ENCODE measurements at regions not wholly inside any gene's neighbourhood (a gene's known extent, or its start where the extent isn't known, plus 50 kb on each side); places are given as distances from the start of the nearest gene placed in this dataset.

DNA sequence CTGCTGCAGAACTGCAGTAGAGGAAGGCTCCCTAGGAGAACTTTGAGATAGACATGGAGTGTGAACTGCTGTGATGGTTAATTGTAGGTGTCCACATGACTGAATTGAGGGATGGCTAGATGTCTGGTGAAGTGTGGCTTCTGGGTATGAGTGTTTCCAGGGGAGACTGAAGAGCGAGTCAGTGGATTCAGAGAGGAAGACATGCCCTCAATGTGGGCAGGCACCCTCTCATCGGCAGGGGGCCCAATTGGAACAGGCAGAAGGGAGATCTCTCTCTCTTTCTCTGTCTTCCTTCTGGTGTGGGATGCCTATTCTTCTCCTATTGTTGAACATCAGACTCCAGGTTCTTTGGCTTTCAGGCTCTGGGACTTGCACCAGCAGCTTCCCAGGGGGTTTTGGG is 304.7 kb upstream of the GATB start:
- ATAC-seq: no peak
- TF ChIP-seq GLIS3 (CRISPR knock-in tag; IDR thresholded peaks at IDR 0.05): no peak
- TF ChIP-seq ARNTL (CRISPR knock-in tag; IDR thresholded peaks at IDR 0.05; ENCODE audit: borderline replicate concordance, low read depth): no peak
- TF ChIP-seq PPARA (CRISPR knock-in tag; IDR thresholded peaks at IDR 0.05; ENCODE audit: borderline replicate concordance): no peak
- TF ChIP-seq, protein P1, sequence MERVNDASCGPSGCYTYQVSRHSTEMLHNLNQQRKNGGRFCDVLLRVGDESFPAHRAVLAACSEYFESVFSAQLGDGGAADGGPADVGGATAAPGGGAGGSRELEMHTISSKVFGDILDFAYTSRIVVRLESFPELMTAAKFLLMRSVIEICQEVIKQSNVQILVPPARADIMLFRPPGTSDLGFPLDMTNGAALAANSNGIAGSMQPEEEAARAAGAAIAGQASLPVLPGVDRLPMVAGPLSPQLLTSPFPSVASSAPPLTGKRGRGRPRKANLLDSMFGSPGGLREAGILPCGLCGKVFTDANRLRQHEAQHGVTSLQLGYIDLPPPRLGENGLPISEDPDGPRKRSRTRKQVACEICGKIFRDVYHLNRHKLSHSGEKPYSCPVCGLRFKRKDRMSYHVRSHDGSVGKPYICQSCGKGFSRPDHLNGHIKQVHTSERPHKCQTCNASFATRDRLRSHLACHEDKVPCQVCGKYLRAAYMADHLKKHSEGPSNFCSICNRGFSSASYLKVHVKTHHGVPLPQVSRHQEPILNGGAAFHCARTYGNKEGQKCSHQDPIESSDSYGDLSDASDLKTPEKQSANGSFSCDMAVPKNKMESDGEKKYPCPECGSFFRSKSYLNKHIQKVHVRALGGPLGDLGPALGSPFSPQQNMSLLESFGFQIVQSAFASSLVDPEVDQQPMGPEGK (CRISPR knock-in tag; IDR thresholded peaks at IDR 0.05; ENCODE audit: borderline replicate concordance): no peak
- TF ChIP-seq, protein P2, sequence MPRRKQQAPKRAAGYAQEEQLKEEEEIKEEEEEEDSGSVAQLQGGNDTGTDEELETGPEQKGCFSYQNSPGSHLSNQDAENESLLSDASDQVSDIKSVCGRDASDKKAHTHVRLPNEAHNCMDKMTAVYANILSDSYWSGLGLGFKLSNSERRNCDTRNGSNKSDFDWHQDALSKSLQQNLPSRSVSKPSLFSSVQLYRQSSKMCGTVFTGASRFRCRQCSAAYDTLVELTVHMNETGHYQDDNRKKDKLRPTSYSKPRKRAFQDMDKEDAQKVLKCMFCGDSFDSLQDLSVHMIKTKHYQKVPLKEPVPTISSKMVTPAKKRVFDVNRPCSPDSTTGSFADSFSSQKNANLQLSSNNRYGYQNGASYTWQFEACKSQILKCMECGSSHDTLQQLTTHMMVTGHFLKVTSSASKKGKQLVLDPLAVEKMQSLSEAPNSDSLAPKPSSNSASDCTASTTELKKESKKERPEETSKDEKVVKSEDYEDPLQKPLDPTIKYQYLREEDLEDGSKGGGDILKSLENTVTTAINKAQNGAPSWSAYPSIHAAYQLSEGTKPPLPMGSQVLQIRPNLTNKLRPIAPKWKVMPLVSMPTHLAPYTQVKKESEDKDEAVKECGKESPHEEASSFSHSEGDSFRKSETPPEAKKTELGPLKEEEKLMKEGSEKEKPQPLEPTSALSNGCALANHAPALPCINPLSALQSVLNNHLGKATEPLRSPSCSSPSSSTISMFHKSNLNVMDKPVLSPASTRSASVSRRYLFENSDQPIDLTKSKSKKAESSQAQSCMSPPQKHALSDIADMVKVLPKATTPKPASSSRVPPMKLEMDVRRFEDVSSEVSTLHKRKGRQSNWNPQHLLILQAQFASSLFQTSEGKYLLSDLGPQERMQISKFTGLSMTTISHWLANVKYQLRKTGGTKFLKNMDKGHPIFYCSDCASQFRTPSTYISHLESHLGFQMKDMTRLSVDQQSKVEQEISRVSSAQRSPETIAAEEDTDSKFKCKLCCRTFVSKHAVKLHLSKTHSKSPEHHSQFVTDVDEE (CRISPR knock-in tag; IDR thresholded peaks at IDR 0.05): no peak
- TF ChIP-seq SNAI2 (CRISPR knock-in tag; IDR thresholded peaks at IDR 0.05): no peak
- no peak for TF ChIP-seq ISL1 (CRISPR knock-in tag; IDR thresholded peaks at IDR 0.05)
- TF ChIP-seq ZC3H10 (CRISPR knock-in tag; IDR thresholded peaks at IDR 0.05): no peak
- TF ChIP-seq RARB (CRISPR knock-in tag; IDR thresholded peaks at IDR 0.05): no peak
- no peak for TF ChIP-seq CSDC2 (CRISPR knock-in tag; IDR thresholded peaks at IDR 0.05)
- TF ChIP-seq TCF4 (CRISPR knock-in tag; IDR thresholded peaks at IDR 0.05; ENCODE audit: borderline replicate concordance): no peak
- TF ChIP-seq BACH2 (CRISPR knock-in tag; IDR thresholded peaks at IDR 0.05; ENCODE audit: borderline replicate concordance): no peak
- TF ChIP-seq ESRRG (CRISPR knock-in tag; IDR thresholded peaks at IDR 0.05): no peak
- TF ChIP-seq ZFP30 (CRISPR knock-in tag; IDR thresholded peaks at IDR 0.05): no peak
- TF ChIP-seq, protein P3, sequence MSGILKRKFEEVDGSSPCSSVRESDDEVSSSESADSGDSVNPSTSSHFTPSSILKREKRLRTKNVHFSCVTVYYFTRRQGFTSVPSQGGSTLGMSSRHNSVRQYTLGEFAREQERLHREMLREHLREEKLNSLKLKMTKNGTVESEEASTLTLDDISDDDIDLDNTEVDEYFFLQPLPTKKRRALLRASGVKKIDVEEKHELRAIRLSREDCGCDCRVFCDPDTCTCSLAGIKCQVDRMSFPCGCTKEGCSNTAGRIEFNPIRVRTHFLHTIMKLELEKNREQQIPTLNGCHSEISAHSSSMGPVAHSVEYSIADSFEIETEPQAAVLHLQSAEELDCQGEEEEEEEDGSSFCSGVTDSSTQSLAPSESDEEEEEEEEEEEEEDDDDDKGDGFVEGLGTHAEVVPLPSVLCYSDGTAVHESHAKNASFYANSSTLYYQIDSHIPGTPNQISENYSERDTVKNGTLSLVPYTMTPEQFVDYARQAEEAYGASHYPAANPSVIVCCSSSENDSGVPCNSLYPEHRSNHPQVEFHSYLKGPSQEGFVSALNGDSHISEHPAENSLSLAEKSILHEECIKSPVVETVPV (CRISPR knock-in tag; IDR thresholded peaks at IDR 0.05): no peak
- TF ChIP-seq ZNF8 (CRISPR knock-in tag; IDR thresholded peaks at IDR 0.05): no peak
- no peak for TF ChIP-seq ZNF565 (CRISPR knock-in tag; conservative IDR thresholded peaks at IDR 0.05; ENCODE audit: low read depth)
- no peak for TF ChIP-seq OSR1 (CRISPR knock-in tag; IDR thresholded peaks at IDR 0.05)
- TF ChIP-seq TOX (CRISPR knock-in tag; IDR thresholded peaks at IDR 0.05; ENCODE audit: borderline replicate concordance): no peak
- TF ChIP-seq ZNF70 (CRISPR knock-in tag; IDR thresholded peaks at IDR 0.05): no peak

DNA sequence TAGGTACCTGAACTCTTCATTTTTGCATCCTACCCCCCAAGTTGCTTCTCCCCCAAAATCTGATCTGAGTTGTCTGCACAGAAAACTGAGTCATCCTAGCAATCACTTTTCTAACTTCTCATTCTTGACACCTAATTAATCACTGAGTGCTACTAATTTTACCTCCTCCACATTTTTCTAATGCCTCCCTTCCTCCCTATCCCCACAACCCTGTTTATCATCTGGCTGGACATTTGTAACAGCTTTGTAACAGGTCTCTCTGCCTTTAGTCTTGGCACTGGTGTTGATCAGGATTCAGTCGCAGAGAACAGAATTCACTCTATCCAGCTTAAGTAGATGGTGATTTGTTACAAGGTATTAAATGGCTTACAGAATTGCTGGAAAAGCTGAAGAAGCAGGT is 303.9 kb upstream of the GATB start:
- no peak for ATAC-seq
- TF ChIP-seq ZNF70 (CRISPR knock-in tag; IDR thresholded peaks at IDR 0.05) (no peak), ISL1 (CRISPR knock-in tag; IDR thresholded peaks at IDR 0.05) (no peak), ZNF8 (CRISPR knock-in tag; IDR thresholded peaks at IDR 0.05) (no peak), CSDC2 (CRISPR knock-in tag; IDR thresholded peaks at IDR 0.05) (no peak), ESRRG (CRISPR knock-in tag; IDR thresholded peaks at IDR 0.05) (no peak), BACH2 (CRISPR knock-in tag; IDR thresholded peaks at IDR 0.05; ENCODE audit: borderline replicate concordance) (no peak), ZNF565 (CRISPR knock-in tag; conservative IDR thresholded peaks at IDR 0.05; ENCODE audit: low read depth) (no peak), ARNTL (CRISPR knock-in tag; IDR thresholded peaks at IDR 0.05; ENCODE audit: borderline replicate concordance, low read depth) (no peak), ZFP30 (CRISPR knock-in tag; IDR thresholded peaks at IDR 0.05) (no peak), OSR1 (CRISPR knock-in tag; IDR thresholded peaks at IDR 0.05) (no peak), TOX (CRISPR knock-in tag; IDR thresholded peaks at IDR 0.05; ENCODE audit: borderline replicate concordance) (no peak), PPARA (CRISPR knock-in tag; IDR thresholded peaks at IDR 0.05; ENCODE audit: borderline replicate concordance) (no peak), SNAI2 (CRISPR knock-in tag; IDR thresholded peaks at IDR 0.05) (no peak), GLIS3 (CRISPR knock-in tag; IDR thresholded peaks at IDR 0.05) (no peak)
- TF ChIP-seq, protein P2 (CRISPR knock-in tag; IDR thresholded peaks at IDR 0.05): no peak
- TF ChIP-seq, protein P4, sequence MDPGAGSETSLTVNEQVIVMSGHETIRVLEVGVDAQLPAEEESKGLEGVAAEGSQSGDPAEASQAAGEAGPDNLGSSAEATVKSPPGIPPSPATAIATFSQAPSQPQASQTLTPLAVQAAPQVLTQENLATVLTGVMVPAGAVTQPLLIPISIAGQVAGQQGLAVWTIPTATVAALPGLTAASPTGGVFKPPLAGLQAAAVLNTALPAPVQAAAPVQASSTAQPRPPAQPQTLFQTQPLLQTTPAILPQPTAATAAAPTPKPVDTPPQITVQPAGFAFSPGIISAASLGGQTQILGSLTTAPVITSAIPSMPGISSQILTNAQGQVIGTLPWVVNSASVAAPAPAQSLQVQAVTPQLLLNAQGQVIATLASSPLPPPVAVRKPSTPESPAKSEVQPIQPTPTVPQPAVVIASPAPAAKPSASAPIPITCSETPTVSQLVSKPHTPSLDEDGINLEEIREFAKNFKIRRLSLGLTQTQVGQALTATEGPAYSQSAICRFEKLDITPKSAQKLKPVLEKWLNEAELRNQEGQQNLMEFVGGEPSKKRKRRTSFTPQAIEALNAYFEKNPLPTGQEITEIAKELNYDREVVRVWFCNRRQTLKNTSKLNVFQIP (CRISPR knock-in tag; IDR thresholded peaks at IDR 0.05; ENCODE audit: borderline replicate concordance, low read depth): no peak
- TF ChIP-seq, protein P1 (CRISPR knock-in tag; IDR thresholded peaks at IDR 0.05; ENCODE audit: borderline replicate concordance): no peak
- TF ChIP-seq, protein P5, sequence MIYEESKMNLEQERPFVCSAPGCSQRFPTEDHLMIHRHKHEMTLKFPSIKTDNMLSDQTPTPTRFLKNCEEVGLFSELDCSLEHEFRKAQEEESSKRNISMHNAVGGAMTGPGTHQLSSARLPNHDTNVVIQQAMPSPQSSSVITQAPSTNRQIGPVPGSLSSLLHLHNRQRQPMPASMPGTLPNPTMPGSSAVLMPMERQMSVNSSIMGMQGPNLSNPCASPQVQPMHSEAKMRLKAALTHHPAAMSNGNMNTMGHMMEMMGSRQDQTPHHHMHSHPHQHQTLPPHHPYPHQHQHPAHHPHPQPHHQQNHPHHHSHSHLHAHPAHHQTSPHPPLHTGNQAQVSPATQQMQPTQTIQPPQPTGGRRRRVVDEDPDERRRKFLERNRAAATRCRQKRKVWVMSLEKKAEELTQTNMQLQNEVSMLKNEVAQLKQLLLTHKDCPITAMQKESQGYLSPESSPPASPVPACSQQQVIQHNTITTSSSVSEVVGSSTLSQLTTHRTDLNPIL (CRISPR knock-in tag; IDR thresholded peaks at IDR 0.05; ENCODE audit: low read depth): no peak
- TF ChIP-seq, protein P3 (CRISPR knock-in tag; IDR thresholded peaks at IDR 0.05): no peak
